Stimulated activated CD4-positive, alpha-beta T cell treated with anti-CD3 and anti-CD28 coated beads, Interleukin-1b, Interleukin-23, amount 100 ng/mL, for 24 hours (primary cell): ENCODE measurements at regions not wholly inside any gene's neighbourhood (a gene's known extent, or its start where the extent isn't known, plus 50 kb on each side); places are given as distances from the start of the nearest gene placed in this dataset.
"Not testable (repeated sequence)": the region's sequence is repeated elsewhere in the genome, so short reads cannot be mapped to it uniquely, and the experiment has no call there.

ENCODE experiments used
- DNase-seq, 4 experiments: peaks; one replicate each; pipeline ENCODE4 v3.0.0-alpha.2; 2020; ENCODE audit warnings: low read depth in 4 of 4, low spot score in 1 of 4

- no peak for DNase-seq
These were observed 54.7 kb upstream of the ARSJ start for GRCh38 chr4:114034189-114034588.

GRCh38 chr4:114036426-114036825 is 57.0 kb upstream of the ARSJ start:
- no peak for DNase-seq

DNA sequence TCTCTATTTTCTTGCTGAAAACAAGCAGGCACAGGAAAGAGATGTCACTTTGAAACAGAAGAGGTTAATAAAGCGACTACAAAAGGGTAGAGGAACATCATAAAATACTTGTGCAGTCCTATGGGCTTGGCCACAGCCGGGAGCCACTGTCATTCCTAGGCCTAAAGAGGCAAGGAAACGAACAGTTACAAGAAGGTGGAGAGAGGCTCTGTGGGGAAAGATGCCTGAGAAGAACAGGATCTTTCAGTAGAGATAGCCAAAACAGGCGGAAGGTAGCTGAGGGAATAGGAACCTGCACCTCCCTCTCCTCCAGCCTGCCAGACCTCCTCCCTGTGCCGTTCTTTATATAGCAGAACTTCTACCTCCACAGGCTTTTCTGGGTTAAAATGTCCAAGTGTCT is 57.4 kb upstream of the ARSJ start:
- DNase-seq: no peak

- DNase-seq: no peak
These were observed 58.5 kb upstream of the ARSJ start for GRCh38 chr4:114037988-114038387.

GRCh38 chr4:114038762-114039387 is 59.4 kb upstream of the ARSJ start:
- DNase-seq: no peak

- no peak for DNase-seq
These were observed 61.1 kb upstream of the ARSJ start for GRCh38 chr4:114040319-114041116.

GRCh38 chr4:114041117-114041475 is 61.6 kb upstream of the ARSJ start:
- DNase-seq: no peak

- no peak for DNase-seq
These were observed 63.7 kb upstream of the ARSJ start for GRCh38 chr4:114043116-114043515.

GRCh38 chr4:114044351-114044750 is 64.9 kb upstream of the ARSJ start:
- not testable (repeated sequence) for DNase-seq

DNA sequence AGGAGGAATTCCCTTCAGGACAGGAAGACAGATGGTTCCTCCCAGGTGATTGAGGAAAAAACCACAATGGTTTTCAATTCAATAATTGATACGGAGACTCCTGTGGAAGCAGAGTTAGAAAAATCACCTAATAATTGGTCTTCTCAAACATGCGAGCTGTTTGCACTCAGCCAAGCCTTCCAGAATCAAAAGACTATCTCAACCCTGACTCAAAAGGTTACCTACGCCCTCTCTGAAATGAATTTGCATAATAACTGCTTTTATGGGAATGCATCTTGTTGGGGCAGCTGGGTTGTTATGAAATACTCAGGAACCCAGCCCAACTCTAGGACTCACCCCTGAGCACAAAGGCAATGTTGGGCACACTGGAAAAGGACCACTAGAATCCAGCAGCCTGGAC is 66.9 kb upstream of the ARSJ start:
- DNase-seq: no peak

DNA sequence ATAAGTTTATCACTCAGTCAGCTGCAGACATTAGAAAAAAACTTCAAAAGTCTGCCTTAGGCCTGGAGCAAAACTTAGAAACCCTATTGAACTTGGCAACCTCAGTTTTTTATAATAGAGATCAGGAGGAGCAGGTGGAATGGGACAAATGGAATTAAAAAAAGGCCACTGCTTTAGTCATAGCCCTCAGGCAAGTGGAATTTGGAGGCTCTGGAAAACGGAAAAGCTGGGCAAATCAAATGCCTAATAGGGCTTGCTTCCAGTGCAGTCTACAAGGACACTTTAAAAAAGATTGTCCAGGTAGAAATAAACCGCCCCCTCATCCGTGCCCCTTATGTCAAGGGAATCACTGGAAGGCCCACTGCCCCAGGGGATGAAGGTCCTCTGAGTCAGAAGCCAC is 68.7 kb upstream of the ARSJ start:
- not testable (repeated sequence) for DNase-seq

GRCh38 chr4:114052227-114052626 is 72.8 kb upstream of the ARSJ start:
- no peak for DNase-seq

- no peak for DNase-seq
These were observed 77.2 kb upstream of the ARSJ start for GRCh38 chr4:114056599-114056998.

- no peak for DNase-seq
These were observed 78.3 kb upstream of the ARSJ start for GRCh38 chr4:114057746-114058145.

DNA sequence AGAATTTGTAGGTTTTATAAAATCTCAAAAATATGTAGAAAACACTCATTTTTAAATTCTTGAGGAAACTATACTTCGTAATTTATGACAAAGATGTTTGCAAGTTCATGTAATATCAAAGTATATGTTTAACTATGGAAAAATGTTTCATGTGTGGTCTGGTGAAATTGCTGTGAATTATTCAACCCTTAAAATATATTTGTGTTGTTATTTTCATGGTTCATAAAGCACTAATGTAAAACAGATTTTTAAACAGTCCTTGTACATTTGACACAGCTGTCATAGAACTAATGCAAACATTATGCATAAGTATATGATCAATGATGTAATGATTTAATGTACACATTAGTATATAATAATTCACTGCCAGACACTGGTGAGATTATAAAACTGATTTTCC is 83.1 kb upstream of the ARSJ start:
- DNase-seq: no peak

DNA sequence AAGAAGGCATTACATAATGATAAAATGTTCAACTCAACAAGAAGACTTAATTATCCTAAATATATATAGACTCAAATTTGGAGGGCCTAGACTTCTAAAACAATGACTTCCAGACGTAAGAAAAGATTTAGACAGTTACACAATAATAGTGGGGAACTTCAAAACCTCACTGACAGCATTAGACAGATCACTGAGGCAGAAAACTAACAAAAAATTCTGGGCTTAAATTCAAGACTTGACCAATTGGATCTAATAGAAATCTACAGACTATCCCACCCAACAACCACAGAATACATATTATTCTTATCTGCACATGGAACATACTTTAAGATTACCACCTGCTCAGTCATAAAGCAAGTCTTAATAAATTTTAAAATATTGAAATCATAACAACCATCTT is 93.3 kb upstream of the ARSJ start:
- no peak for DNase-seq

- DNase-seq: no peak
These were observed 97.6 kb upstream of the ARSJ start for GRCh38 chr4:114076899-114077570.

- no peak for DNase-seq
These were observed 98.2 kb upstream of the ARSJ start for GRCh38 chr4:114077610-114078009.

DNA sequence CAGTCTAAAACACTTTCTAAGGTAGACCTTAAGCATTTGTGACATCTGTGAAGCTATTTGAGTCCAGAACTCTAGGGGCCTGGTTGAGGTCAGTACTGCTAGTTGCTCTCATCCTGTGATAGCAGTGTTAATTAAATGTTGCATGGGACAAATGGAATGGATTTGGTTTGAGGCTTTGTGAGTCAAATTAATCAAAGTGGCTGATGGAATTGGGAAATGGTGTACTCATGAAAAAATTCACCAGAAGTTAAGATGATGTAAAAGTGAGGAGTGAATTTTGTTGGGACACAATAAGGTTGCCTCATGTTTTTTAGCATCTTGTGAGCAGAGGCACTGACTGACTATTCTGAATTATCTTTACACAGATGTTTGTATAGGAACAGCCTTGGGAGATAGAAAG is 99.2 kb upstream of the ARSJ start:
- DNase-seq: no peak

- DNase-seq: no peak
These were observed 102.3 kb upstream of the ARSJ start for GRCh38 chr4:114081783-114082182.

DNA sequence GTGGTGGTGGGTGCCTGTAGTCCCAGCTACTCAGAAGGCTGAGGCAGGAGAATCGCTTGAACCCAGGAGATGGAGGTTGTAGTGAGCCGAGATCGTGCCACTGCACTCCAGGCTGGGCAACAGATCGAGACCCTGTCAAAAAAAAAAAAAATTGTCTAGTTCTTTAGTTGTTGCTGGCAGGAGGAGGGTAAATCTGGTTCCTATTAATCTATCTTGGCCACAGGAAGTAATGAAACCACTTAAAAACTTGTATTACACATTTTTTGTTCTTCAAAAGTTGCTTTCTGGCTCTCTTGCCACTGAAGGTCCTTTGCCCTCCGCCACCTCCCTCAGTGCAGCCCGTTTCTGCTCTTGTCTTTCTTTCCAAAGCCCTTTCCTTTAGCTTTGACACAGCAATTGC is 102.9 kb upstream of the ARSJ start:
- DNase-seq: no peak

GRCh38 chr4:114085611-114086345 is 106.3 kb upstream of the ARSJ start:
- no peak for DNase-seq
